Thoracic aorta (tissue), 2 donors: ENCODE measurements at regions not wholly inside any gene's neighbourhood (a gene's known extent, or its start where the extent isn't known, plus 50 kb on each side); places are given as distances from the start of the nearest gene placed in this dataset.
"Not testable (repeated sequence)": the region's sequence is repeated elsewhere in the genome, so short reads cannot be mapped to it uniquely, and the experiment has no call there.

ENCODE experiments used
- ATAC-seq: fragments of 150-250 bp; one replicate; pipeline ENCODE4 v1.8.0; 2017; ENCODE audit warnings: low read depth; ENCODE audit not compliant: insufficient number of reproducible peaks, low FRiP score
- DNase-seq: peaks from one replicate; pipeline ENCODE4 v3.0.0-alpha.2; 2020; ENCODE audit warnings: low spot score
- H3K27ac ChIP-seq, 2 donors: fragments of 200-600 bp; sonication (generic); 1 replicate in 1 of 2; 2 replicates in 1 of 2; pipeline ENCODE4 v1.5.1; 2016; ENCODE audit warnings: mild to moderate bottlenecking in 2 of 2, moderate library complexity in 2 of 2
- H3K27me3 ChIP-seq: fragments of 200-600 bp; sonication (generic); replicated peaks from 2 replicates; pipeline ENCODE4 v1.6.0; 2016; ENCODE audit warnings: mild to moderate bottlenecking; ENCODE audit not compliant: insufficient read depth
- H3K36me3 ChIP-seq: fragments of 200-600 bp; sonication (generic); one replicate; pipeline ENCODE4 v1.5.1; 2016
- H3K4me1 ChIP-seq, 2 donors: fragments of 200-600 bp; sonication (generic); 1 replicate in 1 of 2; 2 replicates in 1 of 2; pipeline versions ENCODE4 v1.5.1 to v1.6.0; 2016; ENCODE audit warnings: low read depth in 2 of 2, mild to moderate bottlenecking in 1 of 2; ENCODE audit not compliant: control insufficient read depth in 1 of 2
- H3K4me3 ChIP-seq: fragments of 200-600 bp; sonication (generic); 2 replicates; pipeline ENCODE4 v1.5.1; 2016; ENCODE audit warnings: mild to moderate bottlenecking
- H3K9me3 ChIP-seq: fragments of 200-600 bp; sonication (generic); 2 replicates; pipeline ENCODE4 v1.5.1; 2016
- TF ChIP-seq, protein P1 (sequence below): fragments of 200-600 bp; sonication (generic); IDR thresholded peaks from one replicate; pipeline ENCODE4 v1.5.1; 2019; ENCODE audit warnings: antibody characterized with exemption

DNA sequence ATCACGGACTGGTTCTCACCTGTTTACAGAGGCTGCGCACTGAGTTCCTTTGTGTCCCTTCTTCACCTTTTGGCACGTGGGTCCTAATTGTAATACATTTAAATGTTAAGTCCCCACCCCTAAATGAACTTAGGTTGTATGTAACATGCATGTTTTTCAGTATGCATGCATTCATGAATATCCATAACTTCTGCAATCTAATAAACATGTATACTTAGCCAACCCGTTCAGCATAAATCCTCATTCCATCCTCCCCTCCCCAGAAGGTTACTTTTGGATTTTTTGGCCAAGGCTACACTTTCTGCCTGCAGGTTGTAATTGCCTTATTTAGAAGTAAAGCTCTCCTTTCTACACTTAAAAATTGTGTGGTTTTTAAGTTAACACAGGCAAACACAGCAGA lies 314.7 kb downstream of the SUCLG1 start:
- TF ChIP-seq, protein P1, sequence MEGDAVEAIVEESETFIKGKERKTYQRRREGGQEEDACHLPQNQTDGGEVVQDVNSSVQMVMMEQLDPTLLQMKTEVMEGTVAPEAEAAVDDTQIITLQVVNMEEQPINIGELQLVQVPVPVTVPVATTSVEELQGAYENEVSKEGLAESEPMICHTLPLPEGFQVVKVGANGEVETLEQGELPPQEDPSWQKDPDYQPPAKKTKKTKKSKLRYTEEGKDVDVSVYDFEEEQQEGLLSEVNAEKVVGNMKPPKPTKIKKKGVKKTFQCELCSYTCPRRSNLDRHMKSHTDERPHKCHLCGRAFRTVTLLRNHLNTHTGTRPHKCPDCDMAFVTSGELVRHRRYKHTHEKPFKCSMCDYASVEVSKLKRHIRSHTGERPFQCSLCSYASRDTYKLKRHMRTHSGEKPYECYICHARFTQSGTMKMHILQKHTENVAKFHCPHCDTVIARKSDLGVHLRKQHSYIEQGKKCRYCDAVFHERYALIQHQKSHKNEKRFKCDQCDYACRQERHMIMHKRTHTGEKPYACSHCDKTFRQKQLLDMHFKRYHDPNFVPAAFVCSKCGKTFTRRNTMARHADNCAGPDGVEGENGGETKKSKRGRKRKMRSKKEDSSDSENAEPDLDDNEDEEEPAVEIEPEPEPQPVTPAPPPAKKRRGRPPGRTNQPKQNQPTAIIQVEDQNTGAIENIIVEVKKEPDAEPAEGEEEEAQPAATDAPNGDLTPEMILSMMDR = no peak
- DNase-seq (no peak), ATAC-seq (no peak)
- Histone ChIP-seq H3K9me3 (no peaks in the 10 kb centered on the region), H3K27me3 (no peaks in the 10 kb centered on the region), H3K27ac (no peak overlapping the region), H3K4me3 (no peak overlapping the region), H3K4me1 (no peaks in the 10 kb centered on the region), H3K36me3 (no peaks in the 10 kb centered on the region)

- no peaks in the 10 kb centered on the region for H3K27me3 ChIP-seq
- H3K27ac ChIP-seq = no peak overlapping the region
- DNase-seq (no peak), ATAC-seq (no peak)
- H3K36me3 ChIP-seq = no peaks in the 10 kb centered on the region
- no peak overlapping the region for H3K4me3 ChIP-seq
- H3K9me3 ChIP-seq = no peaks in the 10 kb centered on the region
- no peaks in the 10 kb centered on the region for H3K4me1 ChIP-seq
- TF ChIP-seq, protein P1 = no peak
Measured at GRCh38 chr2:84137034-84137433, 322.0 kb downstream of the SUCLG1 start.

- Histone ChIP-seq H3K36me3 (no peaks in the 10 kb centered on the region), H3K27ac (no peak overlapping the region), H3K4me3 (no peak overlapping the region), H3K4me1 (no peaks in the 10 kb centered on the region), H3K27me3 (no peaks in the 10 kb centered on the region), H3K9me3 (no peaks in the 10 kb centered on the region)
- TF ChIP-seq, protein P1 = no peak
- no peak for DNase-seq
- ATAC-seq = no peak
Measured at GRCh38 chr2:84132370-84132769, 326.7 kb downstream of the SUCLG1 start.

GRCh38 chr2:84131278-84131830 lies 327.7 kb downstream of the SUCLG1 start:
- Histone ChIP-seq H3K27me3 (no peaks in the 10 kb centered on the region), H3K4me3 (no peak overlapping the region), H3K36me3 (no peaks in the 10 kb centered on the region), H3K9me3 (no peaks in the 10 kb centered on the region), H3K27ac (no peak overlapping the region), H3K4me1 (no peaks in the 10 kb centered on the region)
- no peak for DNase-seq
- ATAC-seq = no peak
- TF ChIP-seq, protein P1 = no peak

DNA sequence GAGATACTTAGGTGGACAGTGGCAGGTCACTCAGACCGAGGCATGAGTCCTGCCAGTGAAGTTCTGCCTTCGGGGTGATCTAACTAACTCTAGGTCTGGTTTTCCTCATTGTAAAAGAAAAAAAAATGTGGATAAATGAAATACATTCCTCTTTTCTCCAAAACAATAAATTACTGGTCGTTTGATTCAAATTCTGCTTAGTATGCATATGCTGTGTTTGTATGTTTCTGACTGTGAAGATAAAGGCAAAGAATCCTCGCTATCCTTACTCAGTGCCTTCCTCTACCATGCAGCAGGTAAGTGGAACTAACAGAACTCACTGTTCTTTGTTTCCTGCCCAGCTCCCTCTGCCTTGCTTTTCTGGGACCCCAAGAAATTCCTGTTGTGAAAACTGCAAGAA lies 330.1 kb downstream of the SUCLG1 start:
- no peak for ATAC-seq
- H3K9me3 ChIP-seq = no peaks in the 10 kb centered on the region
- H3K4me1 ChIP-seq = no peaks in the 10 kb centered on the region
- H3K27ac ChIP-seq = no peak overlapping the region
- H3K27me3 ChIP-seq = no peaks in the 10 kb centered on the region
- TF ChIP-seq, protein P1 = no peak
- H3K4me3 ChIP-seq = no peak overlapping the region
- H3K36me3 ChIP-seq = no peaks in the 10 kb centered on the region
- no peak for DNase-seq

- not testable (repeated sequence) for DNase-seq, H3K36me3 ChIP-seq, H3K27me3 ChIP-seq, H3K4me1 ChIP-seq, H3K27ac ChIP-seq, H3K9me3 ChIP-seq, H3K4me3 ChIP-seq, ATAC-seq
Measured at GRCh38 chr2:84127812-84128211, 331.3 kb downstream of the SUCLG1 start.
